ENCODE measurements at regions not wholly inside any gene's neighbourhood (a gene's known extent, or its start where the extent isn't known, plus 50 kb on each side); places are given as distances from the start of the nearest gene placed in this dataset.

- intact Hi-C loops (cut with DNase I, micrococcal nuclease) = no loop called here
- no peaks in the 10 kb centered on the region for H3K9me3 ChIP-seq
- DNase-seq = no peak
- no peak overlapping the region for H3K4me3 ChIP-seq
- TF ChIP-seq CTCF (IDR thresholded peaks at IDR 0.05) = no peak
- no peaks in the 10 kb centered on the region for H3K36me3 ChIP-seq (ENCODE audit: low read depth)
- ATAC-seq = no peak
- H3K4me1 ChIP-seq (ENCODE audit: low read depth) = no peaks in the 10 kb centered on the region
Observed at GRCh38 chr3:43919029-43919428, 228.3 kb downstream of the ABHD5 start.

- ATAC-seq (no peak), DNase-seq (no peak)
- Histone ChIP-seq H3K9me3 (no peaks in the 10 kb centered on the region), H3K4me1 (ENCODE audit: low read depth) (no peaks in the 10 kb centered on the region), H3K36me3 (ENCODE audit: low read depth) (no peaks in the 10 kb centered on the region), H3K4me3 (no peak overlapping the region)
- TF ChIP-seq CTCF (IDR thresholded peaks at IDR 0.05) = no peak
- intact Hi-C loops (cut with DNase I, micrococcal nuclease) = no loop called here
Observed at GRCh38 chr3:43921056-43921648, 230.4 kb downstream of the ABHD5 start.

GRCh38 chr3:43922374-43922773 is 231.6 kb downstream of the ABHD5 start:
- DNase-seq (no peak), ATAC-seq (no peak)
- Histone ChIP-seq H3K4me1 (ENCODE audit: low read depth) (no peaks in the 10 kb centered on the region), H3K4me3 (no peak overlapping the region), H3K36me3 (ENCODE audit: low read depth) (no peaks in the 10 kb centered on the region), H3K9me3 (no peaks in the 10 kb centered on the region)
- intact Hi-C loops (cut with DNase I, micrococcal nuclease) = no loop called here
- no peak for TF ChIP-seq CTCF (IDR thresholded peaks at IDR 0.05)

- no peak overlapping the region for H3K4me3 ChIP-seq
- intact Hi-C loops (cut with DNase I, micrococcal nuclease) = no loop called here
- H3K4me1 ChIP-seq (ENCODE audit: low read depth) = no peaks in the 10 kb centered on the region
- ATAC-seq = peak; percentile 21
- DNase-seq = no peak
- no peak for TF ChIP-seq CTCF (IDR thresholded peaks at IDR 0.05)
- H3K36me3 ChIP-seq (ENCODE audit: low read depth) = no peaks in the 10 kb centered on the region
- no peaks in the 10 kb centered on the region for H3K9me3 ChIP-seq
Observed at GRCh38 chr3:43923104-43923882, 232.6 kb downstream of the ABHD5 start.

GRCh38 chr3:43926055-43926454 is 235.3 kb downstream of the ABHD5 start:
- ATAC-seq (no peak), DNase-seq (no peak)
- intact Hi-C loops (cut with DNase I, micrococcal nuclease) = no loop called here
- H3K4me3 ChIP-seq = no peak overlapping the region
- TF ChIP-seq CTCF (IDR thresholded peaks at IDR 0.05) = no peak
- H3K36me3 ChIP-seq (ENCODE audit: low read depth) = no peaks in the 10 kb centered on the region
- no peaks in the 10 kb centered on the region for H3K4me1 ChIP-seq (ENCODE audit: low read depth)
- H3K9me3 ChIP-seq = no peaks in the 10 kb centered on the region
